ENCODE measurements at regions not wholly inside any gene's neighbourhood (a gene's known extent, or its start where the extent isn't known, plus 50 kb on each side); places are given as distances from the start of the nearest gene placed in this dataset.
A peak's percentile ranks its signal among the peaks of the same experiment; 100 is the strongest.

DNA sequence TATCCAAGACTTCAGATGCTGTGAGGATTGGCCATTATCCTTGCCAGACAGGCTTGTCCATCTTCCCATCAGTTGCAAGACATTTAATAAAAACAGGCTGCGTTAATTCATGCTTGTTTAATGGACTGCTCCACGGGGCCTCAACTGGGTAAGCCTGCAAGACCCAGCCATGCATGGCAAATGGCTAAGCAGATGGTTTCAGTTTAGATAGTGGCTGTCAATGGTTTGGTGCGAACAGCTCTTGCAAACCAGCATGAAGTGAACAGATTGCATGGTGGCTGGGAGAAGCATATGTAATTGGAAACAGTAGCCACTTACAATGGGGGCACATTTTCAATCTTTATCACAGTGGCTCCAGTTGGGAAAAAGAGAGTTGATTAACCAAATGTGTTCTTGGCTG is 628.2 kb upstream of the KLF4 start:
- H3K9me3 ChIP-seq = no peaks in the 10 kb centered on the region

DNA sequence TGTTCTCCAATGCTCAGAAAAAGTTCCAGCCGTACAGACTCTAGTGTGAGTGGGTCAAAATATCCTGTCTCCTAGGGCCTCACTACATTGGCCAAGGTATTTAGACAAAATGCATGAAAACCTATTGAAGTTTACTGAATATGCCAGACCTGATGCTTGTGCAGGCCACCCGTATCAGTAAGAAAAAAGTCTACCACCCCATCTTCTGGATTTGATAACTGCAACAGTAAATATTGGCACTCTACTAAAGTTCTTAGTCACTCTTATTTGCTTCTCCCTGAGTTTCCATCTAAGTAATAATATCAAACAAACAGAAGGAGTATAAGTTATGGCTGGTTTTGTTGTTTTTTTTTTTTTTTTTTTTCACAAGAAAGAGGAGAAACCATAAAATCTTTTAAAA is 627.7 kb upstream of the KLF4 start:
- TF ChIP-seq EP300 (IDR thresholded peaks at IDR 0.05) = no peak
- TF ChIP-seq POLR2A (IDR thresholded peaks at IDR 0.05) = no peak
- TF ChIP-seq POLR2AphosphoS5 (IDR thresholded peaks at IDR 0.05) = no peak
- TF ChIP-seq, protein P1, sequence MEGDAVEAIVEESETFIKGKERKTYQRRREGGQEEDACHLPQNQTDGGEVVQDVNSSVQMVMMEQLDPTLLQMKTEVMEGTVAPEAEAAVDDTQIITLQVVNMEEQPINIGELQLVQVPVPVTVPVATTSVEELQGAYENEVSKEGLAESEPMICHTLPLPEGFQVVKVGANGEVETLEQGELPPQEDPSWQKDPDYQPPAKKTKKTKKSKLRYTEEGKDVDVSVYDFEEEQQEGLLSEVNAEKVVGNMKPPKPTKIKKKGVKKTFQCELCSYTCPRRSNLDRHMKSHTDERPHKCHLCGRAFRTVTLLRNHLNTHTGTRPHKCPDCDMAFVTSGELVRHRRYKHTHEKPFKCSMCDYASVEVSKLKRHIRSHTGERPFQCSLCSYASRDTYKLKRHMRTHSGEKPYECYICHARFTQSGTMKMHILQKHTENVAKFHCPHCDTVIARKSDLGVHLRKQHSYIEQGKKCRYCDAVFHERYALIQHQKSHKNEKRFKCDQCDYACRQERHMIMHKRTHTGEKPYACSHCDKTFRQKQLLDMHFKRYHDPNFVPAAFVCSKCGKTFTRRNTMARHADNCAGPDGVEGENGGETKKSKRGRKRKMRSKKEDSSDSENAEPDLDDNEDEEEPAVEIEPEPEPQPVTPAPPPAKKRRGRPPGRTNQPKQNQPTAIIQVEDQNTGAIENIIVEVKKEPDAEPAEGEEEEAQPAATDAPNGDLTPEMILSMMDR (IDR thresholded peaks at IDR 0.05) = no peak
- Histone ChIP-seq H3K9me3 (no peaks in the 10 kb centered on the region), H3K27me3 (no peaks in the 10 kb centered on the region), H3K36me3 (no peaks in the 10 kb centered on the region), H3K4me1 (no peaks in the 10 kb centered on the region), H3K4me3 (no peak overlapping the region), H3K27ac (no peak overlapping the region)
- 97 to 100% methylated on average over 2 of the region's 2 CpGs for WGBS, 2 donors
- DNase-seq (no peak), ATAC-seq (ENCODE audit: low FRiP score in 2 of 2) (no peak)

More for the DNA sequence above, 628.2 kb upstream of the KLF4 start:
- H3K4me1 ChIP-seq = no peaks in the 10 kb centered on the region
- H3K4me3 ChIP-seq = no peak overlapping the region
- ATAC-seq (ENCODE audit: low FRiP score in 2 of 2) (no peak), DNase-seq (no peak)
- no peak overlapping the region for H3K27ac ChIP-seq
- TF ChIP-seq POLR2AphosphoS5 (IDR thresholded peaks at IDR 0.05) = no peak
- no peak for TF ChIP-seq EP300 (IDR thresholded peaks at IDR 0.05)
- no peak for TF ChIP-seq POLR2A (IDR thresholded peaks at IDR 0.05)
- TF ChIP-seq, protein P1 (IDR thresholded peaks at IDR 0.05) = no peak
- WGBS, 2 donors = 75 to 96% methylated on average over 3 of the region's 3 CpGs
- H3K27me3 ChIP-seq = no peaks in the 10 kb centered on the region
- no peaks in the 10 kb centered on the region for H3K36me3 ChIP-seq

DNA sequence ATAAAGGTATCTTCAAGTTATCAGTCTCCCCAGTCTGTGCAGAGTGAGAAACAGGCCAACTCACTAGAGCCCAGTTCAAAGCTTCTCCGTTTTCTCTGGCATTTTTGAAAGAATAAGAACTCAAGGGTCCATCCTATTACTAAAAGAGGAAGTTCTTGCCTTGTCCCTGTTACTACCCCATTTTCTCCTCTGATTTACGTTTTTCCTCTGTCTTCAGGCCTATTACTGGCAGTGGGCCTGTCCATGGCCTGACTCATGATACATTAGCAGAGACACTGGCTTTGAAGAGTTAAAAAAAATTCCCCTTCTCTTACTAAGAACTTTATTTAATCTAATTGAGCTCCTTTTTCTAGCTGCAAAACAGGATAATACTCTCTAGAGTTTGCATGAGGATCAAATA is 624.0 kb upstream of the KLF4 start:
- WGBS, 2 donors = 63 to 82% methylated on average over 2 of the region's 2 CpGs
- H3K27ac ChIP-seq = no peak overlapping the region
- TF ChIP-seq, protein P1 (IDR thresholded peaks at IDR 0.05) = no peak
- TF ChIP-seq POLR2A (IDR thresholded peaks at IDR 0.05) = no peak
- no peak for TF ChIP-seq POLR2AphosphoS5 (IDR thresholded peaks at IDR 0.05)
- TF ChIP-seq EP300 (IDR thresholded peaks at IDR 0.05) = no peak
- H3K36me3 ChIP-seq = no peaks in the 10 kb centered on the region
- H3K9me3 ChIP-seq = no peaks in the 10 kb centered on the region
- H3K4me1 ChIP-seq = no peaks in the 10 kb centered on the region
- no peak overlapping the region for H3K4me3 ChIP-seq
- H3K27me3 ChIP-seq = no peaks in the 10 kb centered on the region
- DNase-seq (no peak), ATAC-seq (ENCODE audit: low FRiP score in 2 of 2) (peak in 1 of 2 donors; percentile 54)

DNA sequence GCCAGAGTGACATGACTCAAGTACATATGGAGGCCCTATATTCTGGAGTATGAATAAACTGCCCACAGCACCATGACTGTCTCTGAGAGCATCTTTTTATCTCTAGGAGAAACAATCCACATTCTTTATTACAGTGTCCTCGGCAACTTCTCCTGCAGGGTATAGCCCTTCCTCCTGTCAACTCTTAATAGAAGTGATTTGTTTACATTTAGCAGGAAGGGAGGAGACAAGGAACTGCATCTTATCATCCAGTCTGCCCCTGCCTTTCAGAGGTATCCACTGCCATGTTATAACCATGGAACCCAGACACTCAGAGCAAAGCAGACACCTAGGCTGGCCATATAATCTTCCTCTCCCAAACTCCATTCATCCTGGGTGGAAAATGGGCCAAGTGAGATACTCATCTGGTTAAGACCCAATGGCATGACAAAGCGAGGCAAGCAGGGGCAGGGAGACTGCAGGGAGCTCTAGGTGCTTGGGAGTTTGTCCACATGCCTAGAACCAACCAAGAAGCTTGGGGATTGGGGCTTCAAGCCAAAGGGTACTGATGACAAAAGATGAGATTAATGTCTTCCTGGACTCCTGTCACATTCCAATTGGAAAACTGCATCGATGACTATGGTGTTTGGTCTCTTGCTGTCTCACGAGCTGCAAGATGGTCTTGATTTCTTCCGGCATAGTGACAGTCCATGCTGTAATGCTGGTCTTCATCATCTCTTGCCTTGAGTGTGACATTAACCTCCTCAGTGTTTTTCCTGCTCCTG is 620.5 kb upstream of the KLF4 start:
- no peaks in the 10 kb centered on the region for H3K9me3 ChIP-seq
- no peak overlapping the region for H3K27ac ChIP-seq
- H3K4me1 ChIP-seq = no peaks in the 10 kb centered on the region
- WGBS, 2 donors = 81 to 83% methylated on average over 5 of the region's 5 CpGs
- TF ChIP-seq, protein P1 (IDR thresholded peaks at IDR 0.05) = no peak
- TF ChIP-seq EP300 (IDR thresholded peaks at IDR 0.05) (no peak), POLR2A (IDR thresholded peaks at IDR 0.05) (no peak)
- ATAC-seq (ENCODE audit: low FRiP score in 2 of 2) (no peak), DNase-seq (no peak)
- H3K27me3 ChIP-seq = no peaks in the 10 kb centered on the region
- no peaks in the 10 kb centered on the region for H3K36me3 ChIP-seq
- no peak overlapping the region for H3K4me3 ChIP-seq

DNA sequence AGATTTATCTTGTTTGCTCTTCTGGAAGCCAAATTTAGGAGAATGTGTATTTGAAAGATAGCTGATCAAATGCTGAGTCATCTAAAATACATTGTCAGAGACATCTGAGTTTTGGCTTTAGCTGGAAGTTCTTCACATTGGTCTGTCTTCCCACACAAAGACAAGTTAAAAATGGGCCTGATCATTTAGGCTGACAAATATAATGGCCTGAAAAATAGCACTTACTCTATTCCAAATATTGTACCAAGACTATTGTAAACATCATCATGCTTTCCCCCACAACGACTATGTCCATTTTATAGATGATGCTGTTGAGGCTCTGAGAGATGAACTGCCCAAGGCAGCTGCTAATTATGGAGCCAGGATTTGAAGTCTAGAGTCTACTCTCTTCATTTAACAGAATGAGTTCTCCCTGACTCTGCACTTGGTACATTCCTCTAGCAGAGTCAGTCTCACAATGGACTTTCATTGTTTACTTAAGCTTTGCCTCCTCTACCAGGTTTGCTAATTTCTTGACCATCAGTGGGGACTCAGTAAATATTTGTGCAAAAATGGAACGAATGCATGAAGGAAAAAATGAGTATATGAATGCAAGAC is 619.4 kb upstream of the KLF4 start:
- Histone ChIP-seq H3K4me1 (no peaks in the 10 kb centered on the region), H3K36me3 (no peaks in the 10 kb centered on the region), H3K9me3 (no peaks in the 10 kb centered on the region), H3K27me3 (no peaks in the 10 kb centered on the region), H3K4me3 (no peak overlapping the region), H3K27ac (no peak overlapping the region)
- DNase-seq = no peak
- TF ChIP-seq EP300 (IDR thresholded peaks at IDR 0.05) (no peak), POLR2A (IDR thresholded peaks at IDR 0.05) (no peak), POLR2AphosphoS5 (IDR thresholded peaks at IDR 0.05) (no peak)
- TF ChIP-seq, protein P1 (IDR thresholded peaks at IDR 0.05) = no peak
- no peak for ATAC-seq (ENCODE audit: low FRiP score in 2 of 2)
- whole genome bisulfite sequencing, 2 donors = 61 to 79% methylated on average over 2 of the region's 2 CpGs
